Keratinocyte (primary cell): ENCODE measurements at regions not wholly inside any gene's neighbourhood (a gene's known extent, or its start where the extent isn't known, plus 50 kb on each side); places are given as distances from the start of the nearest gene placed in this dataset.

Experiments used
- DNase-seq: peaks from one replicate; pipeline ENCODE4 v3.0.0-alpha.2; 2011; ENCODE audit warnings: low read depth, missing footprints, low spot score
- FAIRE-seq: peaks from 2 replicates; lab custom pipeline; 2011; peaks lifted over from hg19 to GRCh38; lab: Jason Lieb, UNC
- H2AFZ ChIP-seq: 2 replicates; pipeline ENCODE4 v1.6.0; 2012; ENCODE audit warnings: low read length, control low read depth, inconsistent platforms; ENCODE audit not compliant: control insufficient read depth
- H3K27ac ChIP-seq: 2 replicates; pipeline ENCODE4 v1.5.1; 2011; ENCODE audit warnings: low read length; ENCODE audit not compliant: control insufficient read depth, insufficient read depth
- H3K27me3 ChIP-seq: 3 replicates; pipeline ENCODE4 v1.6.0; 2011; ENCODE audit warnings: low read length; ENCODE audit not compliant: control insufficient read depth, insufficient read depth; ENCODE audit errors: extremely low read depth
- H3K36me3 ChIP-seq, 2 experiments: 2 replicates in 1 of 2; 3 replicates in 1 of 2; pipeline ENCODE4 v1.5.1; 2011; ENCODE audit warnings: low read length in 2 of 2, mild to moderate bottlenecking in 1 of 2; ENCODE audit not compliant: control insufficient read depth in 2 of 2, insufficient read depth in 2 of 2; ENCODE audit errors: extremely low read depth in 1 of 2
- H3K4me1 ChIP-seq: 3 replicates; pipeline ENCODE4 v1.5.1; 2011; ENCODE audit warnings: low read length; ENCODE audit not compliant: control insufficient read depth, insufficient read depth; ENCODE audit errors: extremely low read depth
- H3K4me2 ChIP-seq: 3 replicates; pipeline ENCODE4 v1.6.0; 2011; ENCODE audit warnings: low read depth, low read length; ENCODE audit not compliant: control insufficient read depth, insufficient read depth; ENCODE audit errors: extremely low read depth
- H3K4me3 ChIP-seq, 3 experiments: fragments of 200-600 bp in 1 of 3; sonication (generic) in 1 of 3; 2 replicates in 2 of 3; 3 replicates in 1 of 3; pipeline ENCODE4 v1.5.1; 2011 to 2016; ENCODE audit warnings: low read length in 3 of 3, mild to moderate bottlenecking in 3 of 3, control low read depth in 2 of 3, inconsistent platforms in 1 of 3, low read depth in 1 of 3, mixed read lengths in 1 of 3, mixed run types in 1 of 3, moderate library complexity in 1 of 3; ENCODE audit not compliant: control insufficient read depth in 2 of 3, insufficient read depth in 2 of 3; ENCODE audit errors: extremely low read depth in 1 of 3
- H3K79me2 ChIP-seq: 2 replicates; pipeline ENCODE4 v1.6.0; 2012; ENCODE audit warnings: low read length; ENCODE audit not compliant: control insufficient read depth, insufficient read depth
- H3K9ac ChIP-seq: 3 replicates; pipeline ENCODE4 v1.6.0; 2011; ENCODE audit warnings: low read length; ENCODE audit not compliant: control insufficient read depth, insufficient read depth; ENCODE audit errors: extremely low read depth
- H3K9me1 ChIP-seq: 3 replicates; pipeline ENCODE4 v1.6.0; 2011; ENCODE audit warnings: low read length; ENCODE audit not compliant: control insufficient read depth, insufficient read depth; ENCODE audit errors: extremely low read depth
- H3K9me3 ChIP-seq: 2 replicates; pipeline ENCODE4 v1.5.1; 2012; ENCODE audit warnings: low read depth, low read length; ENCODE audit not compliant: control insufficient read depth
- H4K20me1 ChIP-seq: 3 replicates; pipeline ENCODE4 v1.6.0; 2011; ENCODE audit warnings: low read length; ENCODE audit not compliant: control insufficient read depth, insufficient read depth; ENCODE audit errors: extremely low read depth
- CTCF ChIP-seq, 3 experiments: IDR thresholded peaks in 1 of 3; conservative IDR thresholded peaks in 1 of 3; optimal IDR thresholded peaks in 1 of 3; 2 replicates in 2 of 3; 3 replicates in 1 of 3; pipeline versions ENCODE3 to v1.5.1; 2011; ENCODE audit warnings: low read length in 3 of 3, mild to moderate bottlenecking in 3 of 3, moderate library complexity in 2 of 3, control low read depth in 1 of 3, inconsistent platforms in 1 of 3; ENCODE audit not compliant: insufficient read depth in 2 of 3; ENCODE audit errors: extremely low read depth in 1 of 3
- EZH2 ChIP-seq: IDR thresholded peaks from one replicate; pipeline ENCODE4 v1.6.1; 2012; ENCODE audit warnings: inconsistent platforms, mild to moderate bottlenecking, low read length, moderate library complexity
- dilution Hi-C: fragments of 300-500 bp; cut with MboI; formaldehyde crosslinking; loops from one replicate; pipeline ENCODE4 v1.7.0; 2020; ENCODE audit warnings: low sequenced_read_pairs; ENCODE audit not compliant: extremely low pct_ligation_motif_present

GRCh38 chr7:51590746-51591145, 274.1 kb upstream of the COBL start:
- Histone ChIP-seq H3K9me3 (no peaks in the 10 kb centered on the region), H3K4me1 (no peaks in the 10 kb centered on the region), H3K4me3 (no peak overlapping the region), H3K36me3 (no peaks in the 10 kb centered on the region), H2AFZ (no peak overlapping the region), H3K27me3 (no peaks in the 10 kb centered on the region), H4K20me1 (no peaks in the 10 kb centered on the region), H3K4me2 (no peak overlapping the region), H3K79me2 (no peaks in the 10 kb centered on the region), H3K27ac (no peak overlapping the region), H3K9ac (no peak overlapping the region), H3K9me1 (no peaks in the 10 kb centered on the region)
- no peak for TF ChIP-seq CTCF (optimal IDR thresholded peaks at IDR 0.05 in 1 of 3, IDR thresholded peaks at IDR 0.05 in 1 of 3, conservative IDR thresholded peaks at IDR 0.05 in 1 of 3; ENCODE audit: extremely low read depth in 1 of 3, insufficient read depth in 2 of 3, low read length in 3 of 3)
- TF ChIP-seq EZH2: no peak
- no peak for FAIRE-seq
- DNase-seq: no peak
- dilution Hi-C loops: no loop called here

- Histone ChIP-seq H3K4me1 (no peaks in the 10 kb centered on the region), H3K4me3 (no peak overlapping the region), H3K27me3 (no peaks in the 10 kb centered on the region), H3K4me2 (no peak overlapping the region), H4K20me1 (no peaks in the 10 kb centered on the region), H2AFZ (no peak overlapping the region), H3K79me2 (no peaks in the 10 kb centered on the region), H3K36me3 (no peaks in the 10 kb centered on the region), H3K9me1 (no peaks in the 10 kb centered on the region), H3K9me3 (no peaks in the 10 kb centered on the region), H3K9ac (no peak overlapping the region), H3K27ac (no peak overlapping the region)
- no peak for FAIRE-seq
- no peak for DNase-seq
- dilution Hi-C loops: no loop called here
- TF ChIP-seq CTCF (optimal IDR thresholded peaks at IDR 0.05 in 1 of 3, IDR thresholded peaks at IDR 0.05 in 1 of 3, conservative IDR thresholded peaks at IDR 0.05 in 1 of 3; ENCODE audit: extremely low read depth in 1 of 3, insufficient read depth in 2 of 3, low read length in 3 of 3) (no peak), EZH2 (no peak)
These were observed 272.5 kb upstream of the COBL start for GRCh38 chr7:51589111-51589510.
